Kidney (tissue), 13 donors: ENCODE measurements at regions not wholly inside any gene's neighbourhood (a gene's known extent, or its start where the extent isn't known, plus 50 kb on each side); places are given as distances from the start of the nearest gene placed in this dataset.
A peak's percentile ranks its signal among the peaks of the same experiment; 100 is the strongest.

Experiments
- DNase-seq, 5 donors: peaks; one replicate each; pipeline ENCODE4 v3.0.0-alpha.2; 2013 to 2020
- FAIRE-seq: peaks from 2 replicates; lab custom pipeline; 2012; peaks lifted over from hg19 to GRCh38; lab: Jason Lieb, UNC
- H3K27ac ChIP-seq, 2 donors: one replicate each; pipeline ENCODE4 v1.7.0; 2013; ENCODE audit warnings: low read depth in 2 of 2, low read length in 2 of 2, inconsistent platforms in 1 of 2
- H3K27me3 ChIP-seq: one replicate; pipeline ENCODE4 v1.7.1; 2013; ENCODE audit warnings: low read length, inconsistent platforms; ENCODE audit not compliant: control insufficient read depth, insufficient read depth
- H3K36me3 ChIP-seq, 3 donors: one replicate each; pipeline versions ENCODE4 v1.7.0 to v1.7.1; 2013; ENCODE audit warnings: low read length in 3 of 3, control low read depth in 1 of 3, inconsistent platforms in 1 of 3; ENCODE audit not compliant: insufficient read depth in 3 of 3, control insufficient read depth in 2 of 3
- H3K4me1 ChIP-seq, 3 donors: one replicate each; pipeline versions ENCODE4 v1.7.0 to v1.7.1; 2013; ENCODE audit warnings: low read length in 3 of 3, inconsistent platforms in 1 of 3, low read depth in 1 of 3; ENCODE audit not compliant: control insufficient read depth in 2 of 3, insufficient read depth in 2 of 3
- H3K4me3 ChIP-seq, 3 donors: one replicate each; pipeline versions ENCODE4 v1.7.0 to v1.8.1; 2013; ENCODE audit warnings: low read length in 3 of 3, control low read depth in 1 of 3, inconsistent platforms in 1 of 3
- H3K9ac ChIP-seq, 3 donors: one replicate each; pipeline versions ENCODE4 v1.7.0 to v1.7.1; 2013; ENCODE audit warnings: low read length in 3 of 3, control low read depth in 1 of 3, inconsistent platforms in 1 of 3
- H3K9me3 ChIP-seq, 3 donors: one replicate each; pipeline versions ENCODE4 v1.7.0 to v1.7.1; 2013; ENCODE audit warnings: low read length in 3 of 3, control low read depth in 1 of 3, inconsistent platforms in 1 of 3; ENCODE audit not compliant: control insufficient read depth in 2 of 3, insufficient read depth in 1 of 3
- intact Hi-C: fragments of 100-400 bp; cut with DNase I; formaldehyde crosslinking; loops from one replicate; pipeline ENCODE4 v1.11.1; 2022
- TF ChIP-seq, protein P1 (sequence below): IDR thresholded peaks from 3 replicates; pipeline ENCODE4 v1.5.1; 2012; ENCODE audit warnings: mild to moderate bottlenecking, moderate library complexity, borderline replicate concordance; ENCODE audit not compliant: insufficient read depth; ENCODE audit errors: extremely low read depth
- donor health status: control.
- donor health status: control.
- donor health status: control.
- donor health status: control.
- donor health status: control.
- donor health status: DM: yes; HTN: yes; CAD: no.
- donor health status: Normal renal cell carcinoma (clear cell type).

DNA sequence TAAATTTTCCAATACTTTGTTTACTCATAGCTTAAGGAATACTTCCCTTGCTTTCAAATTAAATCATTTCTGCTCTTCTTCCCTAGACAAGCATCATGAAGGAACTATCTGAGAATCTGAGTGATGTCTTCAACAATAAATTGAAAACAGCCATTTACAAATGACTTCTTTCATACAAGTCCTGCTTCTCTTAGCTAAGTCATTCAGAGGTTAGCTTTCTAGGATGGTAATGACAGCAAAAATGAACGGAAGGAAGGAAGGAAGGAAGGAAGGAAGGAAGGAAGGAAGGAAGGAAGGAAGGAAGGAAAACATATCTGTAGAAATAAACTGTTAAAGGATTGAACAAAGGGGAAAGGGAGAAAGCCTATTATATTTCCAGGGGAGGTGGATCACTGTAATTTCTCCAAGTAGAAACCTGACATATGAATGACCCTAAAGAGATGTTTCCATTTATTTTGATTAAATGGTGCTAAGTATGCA, 335.0 kb upstream of the KYNU start:
- Histone ChIP-seq H3K4me3 (no peak overlapping the region), H3K36me3 (no peaks in the 10 kb centered on the region), H3K27ac (no peak overlapping the region), H3K27me3 (no peaks in the 10 kb centered on the region), H3K9ac (no peak overlapping the region), H3K4me1 (no peaks in the 10 kb centered on the region), H3K9me3 (no peaks in the 10 kb centered on the region)
- DNase-seq (no peak), FAIRE-seq (no peak)
- TF ChIP-seq, protein P1, sequence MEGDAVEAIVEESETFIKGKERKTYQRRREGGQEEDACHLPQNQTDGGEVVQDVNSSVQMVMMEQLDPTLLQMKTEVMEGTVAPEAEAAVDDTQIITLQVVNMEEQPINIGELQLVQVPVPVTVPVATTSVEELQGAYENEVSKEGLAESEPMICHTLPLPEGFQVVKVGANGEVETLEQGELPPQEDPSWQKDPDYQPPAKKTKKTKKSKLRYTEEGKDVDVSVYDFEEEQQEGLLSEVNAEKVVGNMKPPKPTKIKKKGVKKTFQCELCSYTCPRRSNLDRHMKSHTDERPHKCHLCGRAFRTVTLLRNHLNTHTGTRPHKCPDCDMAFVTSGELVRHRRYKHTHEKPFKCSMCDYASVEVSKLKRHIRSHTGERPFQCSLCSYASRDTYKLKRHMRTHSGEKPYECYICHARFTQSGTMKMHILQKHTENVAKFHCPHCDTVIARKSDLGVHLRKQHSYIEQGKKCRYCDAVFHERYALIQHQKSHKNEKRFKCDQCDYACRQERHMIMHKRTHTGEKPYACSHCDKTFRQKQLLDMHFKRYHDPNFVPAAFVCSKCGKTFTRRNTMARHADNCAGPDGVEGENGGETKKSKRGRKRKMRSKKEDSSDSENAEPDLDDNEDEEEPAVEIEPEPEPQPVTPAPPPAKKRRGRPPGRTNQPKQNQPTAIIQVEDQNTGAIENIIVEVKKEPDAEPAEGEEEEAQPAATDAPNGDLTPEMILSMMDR, result no peak
- intact Hi-C loops, result no loop called here

- no peaks in the 10 kb centered on the region for H3K27me3 ChIP-seq
- H3K4me3 ChIP-seq, result no peak overlapping the region
- H3K4me1 ChIP-seq, result no peaks in the 10 kb centered on the region
- TF ChIP-seq, protein P1, result no peak
- no peaks in the 10 kb centered on the region for H3K36me3 ChIP-seq
- H3K9me3 ChIP-seq, result no peaks in the 10 kb centered on the region
- intact Hi-C loops, result no loop called here
- DNase-seq (no peak), FAIRE-seq (no peak)
- H3K27ac ChIP-seq, result no peak overlapping the region
- no peak overlapping the region for H3K9ac ChIP-seq
These were observed 340.5 kb upstream of the KYNU start for GRCh38 chr2:142536966-142537365.

- Histone ChIP-seq H3K9me3 (no peaks in the 10 kb centered on the region), H3K4me3 (no peak overlapping the region), H3K9ac (no peak overlapping the region), H3K27me3 (no peaks in the 10 kb centered on the region), H3K36me3 (no peaks in the 10 kb centered on the region), H3K4me1 (no peaks in the 10 kb centered on the region), H3K27ac (no peak overlapping the region)
- peak in 2 of 5 donors; percentile 18 to 24 for DNase-seq
- TF ChIP-seq, protein P1, result no peak
- FAIRE-seq, result no peak
- intact Hi-C loops, result no loop called here
These were observed 341.0 kb upstream of the KYNU start for GRCh38 chr2:142536492-142536891.

GRCh38 chr2:142535311-142535710, 342.2 kb upstream of the KYNU start:
- TF ChIP-seq, protein P1, result no peak
- intact Hi-C loops, result no loop called here
- FAIRE-seq (no peak), DNase-seq (no peak)
- Histone ChIP-seq H3K9me3 (no peaks in the 10 kb centered on the region), H3K4me3 (no peak overlapping the region), H3K9ac (no peak overlapping the region), H3K4me1 (no peaks in the 10 kb centered on the region), H3K27me3 (no peaks in the 10 kb centered on the region), H3K36me3 (no peaks in the 10 kb centered on the region), H3K27ac (no peak overlapping the region)
